ENCODE measurements at regions not wholly inside any gene's neighbourhood (a gene's known extent, or its start where the extent isn't known, plus 50 kb on each side); places are given as distances from the start of the nearest gene placed in this dataset.
"Not testable (repeated sequence)": the region's sequence is repeated elsewhere in the genome, so short reads cannot be mapped to it uniquely, and the experiment has no call there.

GRCh38 chrX:11836284-11836683 lies 78.2 kb downstream of the MSL3 start:
- DNase-seq: no peak

GRCh38 chrX:11837437-11837836 lies 79.4 kb downstream of the MSL3 start:
- DNase-seq: no peak

GRCh38 chrX:11864171-11864570 lies 106.1 kb downstream of the MSL3 start:
- no peak for DNase-seq

GRCh38 chrX:11867610-11868345 lies 109.7 kb downstream of the MSL3 start:
- DNase-seq: no peak

GRCh38 chrX:11870789-11871188 lies 112.8 kb downstream of the MSL3 start:
- no peak for DNase-seq

- DNase-seq: no peak
Observed at GRCh38 chrX:11881485-11882170, 123.6 kb downstream of the MSL3 start.

- no peak for DNase-seq
Observed at GRCh38 chrX:11886745-11887144, 128.7 kb downstream of the MSL3 start.

- no peak for DNase-seq
Observed at GRCh38 chrX:11887175-11887574, 129.1 kb downstream of the MSL3 start.

GRCh38 chrX:11888421-11888820 lies 130.4 kb downstream of the MSL3 start:
- no peak for DNase-seq

GRCh38 chrX:11889791-11890190 lies 131.8 kb downstream of the MSL3 start:
- DNase-seq: no peak

GRCh38 chrX:11890836-11891514 lies 132.9 kb downstream of the MSL3 start:
- DNase-seq: no peak

- no peak for DNase-seq
Observed at GRCh38 chrX:11893933-11894710, 136.1 kb downstream of the MSL3 start.

- no peak for DNase-seq
Observed at GRCh38 chrX:11899091-11899490, 141.1 kb downstream of the MSL3 start.

- DNase-seq: not testable (repeated sequence)
Observed at GRCh38 chrX:11905933-11906332, 147.9 kb downstream of the MSL3 start.

- peak; percentile 20 for DNase-seq
Observed at GRCh38 chrX:11908371-11908770, 150.3 kb downstream of the MSL3 start.

- DNase-seq: no peak
Observed at GRCh38 chrX:11913001-11913400, 155.0 kb downstream of the MSL3 start.

- DNase-seq: no peak
Observed at GRCh38 chrX:11929476-11929875, 171.4 kb downstream of the MSL3 start.

GRCh38 chrX:11932423-11932822 lies 174.4 kb downstream of the MSL3 start:
- no peak for DNase-seq

GRCh38 chrX:11934089-11934488 lies 176.1 kb downstream of the MSL3 start:
- no peak for DNase-seq

GRCh38 chrX:11941571-11941970 lies 183.5 kb downstream of the MSL3 start:
- no peak for DNase-seq

GRCh38 chrX:11944501-11944900 lies 186.5 kb downstream of the MSL3 start:
- peak; percentile 20 for DNase-seq

- no peak for DNase-seq
Observed at GRCh38 chrX:11949291-11949690, 189.0 kb upstream of the FRMPD4 start.

- DNase-seq: no peak
Observed at GRCh38 chrX:11952176-11952720, 186.0 kb upstream of the FRMPD4 start.

All from stimulated activated CD8-positive, alpha-beta memory T cell treated with anti-CD3 and anti-CD28 coated beads, Interleukin-4, amount 100 ng/mL, for 48 hours (primary cell).